Suppressor macrophage (primary cell): ENCODE measurements at regions not wholly inside any gene's neighbourhood (a gene's known extent, or its start where the extent isn't known, plus 50 kb on each side); places are given as distances from the start of the nearest gene placed in this dataset.

Source experiments
- DNase-seq, 4 experiments: peaks; one replicate each; pipeline ENCODE4 v3.0.0-alpha.2; 2020 to 2022

- no peak for DNase-seq
These were observed 1138.1 kb upstream of the PRKX start for GRCh38 chrX:4851534-4851933.

- no peak for DNase-seq
These were observed 1136.9 kb upstream of the PRKX start for GRCh38 chrX:4850312-4850711.

GRCh38 chrX:4844376-4844775 is 1130.9 kb upstream of the PRKX start:
- DNase-seq, result no peak

GRCh38 chrX:4841216-4841745 is 1127.8 kb upstream of the PRKX start:
- no peak for DNase-seq

- no peak for DNase-seq
These were observed 1118.1 kb upstream of the PRKX start for GRCh38 chrX:4831574-4831973.

GRCh38 chrX:4830880-4831557 is 1117.6 kb upstream of the PRKX start:
- DNase-seq, result no peak

- peak; percentile 45 to 75 (median 60) for DNase-seq
These were observed 1112.1 kb upstream of the PRKX start for GRCh38 chrX:4825550-4825949.

GRCh38 chrX:4809571-4809970 is 1096.1 kb upstream of the PRKX start:
- DNase-seq, result peak in 3 of 4 experiments; percentile 7 to 37 (median 11)

- DNase-seq, result no peak
These were observed 1092.1 kb upstream of the PRKX start for GRCh38 chrX:4805502-4805901.

GRCh38 chrX:4800756-4801155 is 1087.3 kb upstream of the PRKX start:
- no peak for DNase-seq

GRCh38 chrX:4787971-4788370 is 1074.5 kb upstream of the PRKX start:
- DNase-seq, result peak in 2 of 4 experiments; percentile 0 to 9

GRCh38 chrX:4764888-4765287 is 1051.4 kb upstream of the PRKX start:
- DNase-seq, result no peak

- no peak for DNase-seq
These were observed 1048.7 kb upstream of the PRKX start for GRCh38 chrX:4762196-4762595.

- no peak for DNase-seq
These were observed 1041.6 kb upstream of the PRKX start for GRCh38 chrX:4754878-4755604.

- DNase-seq, result no peak
These were observed 1027.6 kb upstream of the PRKX start for GRCh38 chrX:4741024-4741423.

GRCh38 chrX:4735299-4735698 is 1021.9 kb upstream of the PRKX start:
- DNase-seq, result no peak

GRCh38 chrX:4710618-4711433 is 997.4 kb upstream of the PRKX start:
- DNase-seq, result peak in 3 of 4 experiments; percentile 0 to 23 (median 10)

GRCh38 chrX:4708970-4709760 is 995.7 kb upstream of the PRKX start:
- no peak for DNase-seq

GRCh38 chrX:4706961-4707360 is 993.5 kb upstream of the PRKX start:
- no peak for DNase-seq

GRCh38 chrX:4690521-4690920 is 977.1 kb upstream of the PRKX start:
- peak in 2 of 4 experiments; percentile 0 to 20 for DNase-seq

- no peak for DNase-seq
These were observed 969.2 kb upstream of the PRKX start for GRCh38 chrX:4682636-4683035.

- DNase-seq, result no peak
These were observed 962.3 kb upstream of the PRKX start for GRCh38 chrX:4675686-4676300.
